ENCODE measurements at regions not wholly inside any gene's neighbourhood (a gene's known extent, or its start where the extent isn't known, plus 50 kb on each side); places are given as distances from the start of the nearest gene placed in this dataset.

GRCh38 chr2:116366212-116366611, 1448.3 kb upstream of the DDX18 start:
- no peaks in the 10 kb centered on the region for H3K4me1 ChIP-seq
- H3K4me3 ChIP-seq, result no peak overlapping the region
- no peaks in the 10 kb centered on the region for H3K27me3 ChIP-seq
- TF ChIP-seq EP300 (IDR thresholded peaks at IDR 0.05; ENCODE audit: low read depth), result no peak
- TF ChIP-seq POLR2AphosphoS5 (IDR thresholded peaks at IDR 0.05), result no peak
- TF ChIP-seq POLR2A (IDR thresholded peaks at IDR 0.05), result no peak
- TF ChIP-seq CTCF (IDR thresholded peaks at IDR 0.05), result no peak
- DNase-seq, result no peak
- H3K9me3 ChIP-seq, result peaks cover 0 to 3% of the 10 kb centered on the region in 2 donors
- intact Hi-C loops (cut with DNase I; ENCODE audit: low total_unique reads) (no loop called here), in situ Hi-C loops (cut with MboI; ENCODE audit: low pct_ligation_motif_present in 1 of 4, low pct_unique_long_range_greater_than_20kb in 1 of 4, low sequenced_read_pairs in 3 of 4) (no loop called here)
- no peak overlapping the region for H3K27ac ChIP-seq
- no peaks in the 10 kb centered on the region for H3K36me3 ChIP-seq
- WGBS, 2 donors (ENCODE audit: low coverage in 1 of 2), result 62 to 72% methylated on average over 6 of the region's 6 CpGs

GRCh38 chr2:116378786-116379185, 1435.7 kb upstream of the DDX18 start:
- no peak for DNase-seq
- H3K27ac ChIP-seq, result no peak overlapping the region
- no peaks in the 10 kb centered on the region for H3K36me3 ChIP-seq
- in situ Hi-C loops (cut with MboI; ENCODE audit: low pct_ligation_motif_present in 1 of 4, low pct_unique_long_range_greater_than_20kb in 1 of 4, low sequenced_read_pairs in 3 of 4) (no loop called here), intact Hi-C loops (cut with DNase I; ENCODE audit: low total_unique reads) (no loop called here)
- H3K4me1 ChIP-seq, result no peaks in the 10 kb centered on the region
- H3K9me3 ChIP-seq, result no peaks in the 10 kb centered on the region
- H3K4me3 ChIP-seq, result no peak overlapping the region
- H3K27me3 ChIP-seq, result no peaks in the 10 kb centered on the region
- TF ChIP-seq POLR2A (IDR thresholded peaks at IDR 0.05) (no peak), CTCF (IDR thresholded peaks at IDR 0.05) (no peak), EP300 (IDR thresholded peaks at IDR 0.05; ENCODE audit: low read depth) (no peak), POLR2AphosphoS5 (IDR thresholded peaks at IDR 0.05) (no peak)
- 76 to 85% methylated on average over 5 of the region's 5 CpGs for WGBS, 2 donors (ENCODE audit: low coverage in 1 of 2)

- no peaks in the 10 kb centered on the region for H3K36me3 ChIP-seq
- no peaks in the 10 kb centered on the region for H3K27me3 ChIP-seq
- intact Hi-C loops (cut with DNase I; ENCODE audit: low total_unique reads), result no loop called here
- H3K4me3 ChIP-seq, result no peak overlapping the region
- TF ChIP-seq POLR2AphosphoS5 (IDR thresholded peaks at IDR 0.05) (no peak), EP300 (IDR thresholded peaks at IDR 0.05; ENCODE audit: low read depth) (no peak), CTCF (IDR thresholded peaks at IDR 0.05) (no peak), POLR2A (IDR thresholded peaks at IDR 0.05) (no peak)
- no peak overlapping the region for H3K27ac ChIP-seq
- DNase-seq, result no peak
- in situ Hi-C loops (cut with MboI; ENCODE audit: low pct_ligation_motif_present in 1 of 4, low pct_unique_long_range_greater_than_20kb in 1 of 4, low sequenced_read_pairs in 3 of 4), result no loop called here
- H3K9me3 ChIP-seq, result no peaks in the 10 kb centered on the region
- 46 to 51% methylated on average over 2 of the region's 2 CpGs for WGBS, 2 donors (ENCODE audit: low coverage in 1 of 2)
- H3K4me1 ChIP-seq, result no peaks in the 10 kb centered on the region
Observed at GRCh38 chr2:116411211-116411610, 1403.3 kb upstream of the DDX18 start.

GRCh38 chr2:116413659-116414058, 1400.8 kb upstream of the DDX18 start:
- no peaks in the 10 kb centered on the region for H3K4me1 ChIP-seq
- intact Hi-C loops (cut with DNase I; ENCODE audit: low total_unique reads) (no loop called here), in situ Hi-C loops (cut with MboI; ENCODE audit: low pct_ligation_motif_present in 1 of 4, low pct_unique_long_range_greater_than_20kb in 1 of 4, low sequenced_read_pairs in 3 of 4) (no loop called here)
- H3K9me3 ChIP-seq, result no peaks in the 10 kb centered on the region
- H3K4me3 ChIP-seq, result no peak overlapping the region
- 33 to 79% methylated on average over 1 to 5 of the region's 5 CpGs for WGBS, 2 donors (ENCODE audit: low coverage in 1 of 2)
- H3K27ac ChIP-seq, result no peak overlapping the region
- no peaks in the 10 kb centered on the region for H3K36me3 ChIP-seq
- TF ChIP-seq CTCF (IDR thresholded peaks at IDR 0.05), result no peak
- TF ChIP-seq EP300 (IDR thresholded peaks at IDR 0.05; ENCODE audit: low read depth), result no peak
- TF ChIP-seq POLR2AphosphoS5 (IDR thresholded peaks at IDR 0.05), result no peak
- H3K27me3 ChIP-seq, result no peaks in the 10 kb centered on the region
- DNase-seq, result no peak

All from transverse colon (tissue), 4 donors.